SK-N-SH (cell line): ENCODE measurements at regions not wholly inside any gene's neighbourhood (a gene's known extent, or its start where the extent isn't known, plus 50 kb on each side); places are given as distances from the start of the nearest gene placed in this dataset.

Experiments
- EZH2phosphoT487 ChIP-seq: fragments of 200-600 bp; sonication (generic); IDR thresholded peaks from 2 replicates; pipeline ENCODE4 v1.6.1; 2017; ENCODE audit warnings: low read depth, mixed run types, mild to moderate bottlenecking, antibody characterized with exemption, moderate library complexity, borderline replicate concordance
- JUND ChIP-seq: IDR thresholded peaks from 2 replicates; pipeline ENCODE4 v1.4.0; 2012
- MXI1 ChIP-seq: IDR thresholded peaks from 2 replicates; pipeline ENCODE4 v1.6.1; 2012; ENCODE audit warnings: mild to moderate bottlenecking, low read depth, low read length, improper control_type of control experiment
- TCF12 ChIP-seq: IDR thresholded peaks from 2 replicates; pipeline ENCODE4 v1.4.0; 2012
- YY1 ChIP-seq: IDR thresholded peaks from 2 replicates; pipeline ENCODE4 v1.4.0; 2012; ENCODE audit warnings: low read depth, mild to moderate bottlenecking
- TF ChIP-seq, protein P1 (sequence below): fragments of 200-600 bp; sonication (generic); IDR thresholded peaks from 2 replicates; pipeline ENCODE4 v1.6.1; 2017; ENCODE audit warnings: antibody characterized with exemption, mild to moderate bottlenecking, moderate library complexity
- TF ChIP-seq, protein P2 (sequence below): IDR thresholded peaks from 2 replicates; pipeline ENCODE4 v1.4.0; 2012; ENCODE audit warnings: low read depth

DNA sequence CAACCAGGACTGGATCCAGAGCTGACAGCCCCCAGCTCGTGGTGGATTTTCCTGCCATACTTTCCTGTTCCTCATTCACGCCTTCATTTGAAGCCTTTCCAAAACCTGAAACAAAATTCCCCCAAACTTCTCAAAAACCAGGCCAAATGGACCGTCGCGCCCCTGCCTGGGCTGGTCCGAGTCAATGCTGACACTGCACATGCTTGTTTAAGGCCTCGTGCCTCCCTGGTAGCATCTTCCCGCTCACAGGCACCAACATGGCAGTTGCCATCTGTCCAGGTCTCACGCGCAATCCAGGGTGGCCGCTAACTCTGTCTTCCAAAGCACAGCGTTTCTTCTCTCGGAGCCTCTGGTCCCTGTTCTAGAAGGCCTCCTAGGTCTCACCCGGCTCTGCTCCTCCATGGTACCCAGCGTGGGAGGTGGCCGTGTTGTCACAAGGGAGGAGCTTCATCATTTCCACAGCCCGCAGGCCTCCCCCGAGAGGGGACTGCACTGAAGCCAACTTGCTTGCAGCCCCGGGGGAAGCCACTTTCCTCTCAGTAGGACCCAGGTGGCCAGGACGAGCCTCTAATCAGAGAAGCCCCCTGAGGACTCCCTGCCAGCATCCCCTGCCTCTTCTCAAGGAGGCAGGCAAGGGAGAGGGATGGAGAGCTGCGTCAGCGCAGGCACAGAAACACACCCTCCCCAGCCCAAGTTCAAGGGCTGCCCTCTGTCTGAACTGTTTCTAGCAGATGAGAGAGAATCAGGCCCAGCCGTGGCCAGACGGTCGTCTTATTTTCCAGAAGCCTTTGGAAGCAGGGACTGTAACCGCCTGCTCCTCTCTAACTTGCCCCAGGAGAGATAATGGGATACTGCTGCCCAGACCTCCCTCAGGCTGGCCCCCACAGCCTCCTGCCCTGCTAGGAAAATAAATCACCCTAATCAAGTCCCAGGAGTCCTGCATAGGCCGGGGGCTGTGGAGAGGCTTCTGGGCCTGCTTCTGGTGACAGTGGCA lies 152.8 kb upstream of the TLE3 start:
- TF ChIP-seq, protein P1, sequence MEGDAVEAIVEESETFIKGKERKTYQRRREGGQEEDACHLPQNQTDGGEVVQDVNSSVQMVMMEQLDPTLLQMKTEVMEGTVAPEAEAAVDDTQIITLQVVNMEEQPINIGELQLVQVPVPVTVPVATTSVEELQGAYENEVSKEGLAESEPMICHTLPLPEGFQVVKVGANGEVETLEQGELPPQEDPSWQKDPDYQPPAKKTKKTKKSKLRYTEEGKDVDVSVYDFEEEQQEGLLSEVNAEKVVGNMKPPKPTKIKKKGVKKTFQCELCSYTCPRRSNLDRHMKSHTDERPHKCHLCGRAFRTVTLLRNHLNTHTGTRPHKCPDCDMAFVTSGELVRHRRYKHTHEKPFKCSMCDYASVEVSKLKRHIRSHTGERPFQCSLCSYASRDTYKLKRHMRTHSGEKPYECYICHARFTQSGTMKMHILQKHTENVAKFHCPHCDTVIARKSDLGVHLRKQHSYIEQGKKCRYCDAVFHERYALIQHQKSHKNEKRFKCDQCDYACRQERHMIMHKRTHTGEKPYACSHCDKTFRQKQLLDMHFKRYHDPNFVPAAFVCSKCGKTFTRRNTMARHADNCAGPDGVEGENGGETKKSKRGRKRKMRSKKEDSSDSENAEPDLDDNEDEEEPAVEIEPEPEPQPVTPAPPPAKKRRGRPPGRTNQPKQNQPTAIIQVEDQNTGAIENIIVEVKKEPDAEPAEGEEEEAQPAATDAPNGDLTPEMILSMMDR, result no peak
- TF ChIP-seq YY1 (no peak), JUND (no peak), TCF12 (no peak), EZH2phosphoT487 (no peak), MXI1 (no peak; the same call in 1 of the 2 replicates)
- TF ChIP-seq, protein P2, sequence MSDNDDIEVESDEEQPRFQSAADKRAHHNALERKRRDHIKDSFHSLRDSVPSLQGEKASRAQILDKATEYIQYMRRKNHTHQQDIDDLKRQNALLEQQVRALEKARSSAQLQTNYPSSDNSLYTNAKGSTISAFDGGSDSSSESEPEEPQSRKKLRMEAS, result no peak
